Renal pelvis (tissue), 1 donor: ENCODE measurements at regions not wholly inside any gene's neighbourhood (a gene's known extent, or its start where the extent isn't known, plus 50 kb on each side); places are given as distances from the start of the nearest gene placed in this dataset.
"Not testable (repeated sequence)": the region's sequence is repeated elsewhere in the genome, so short reads cannot be mapped to it uniquely, and the experiment has no call there.

Experiments used
- DNase-seq: peaks from one replicate; pipeline ENCODE4 v3.0.0-alpha.2; 2013

GRCh38 chr21:18553786-18554185, 150.2 kb upstream of the TMPRSS15 start:
- DNase-seq = no peak

- DNase-seq = not testable (repeated sequence)
These were observed 164.2 kb upstream of the TMPRSS15 start for GRCh38 chr21:18567770-18568169.

GRCh38 chr21:18588001-18588662, 184.5 kb upstream of the TMPRSS15 start:
- no peak for DNase-seq

GRCh38 chr21:18601146-18601545, 197.6 kb upstream of the TMPRSS15 start:
- no peak for DNase-seq

- no peak for DNase-seq
These were observed 199.1 kb upstream of the TMPRSS15 start for GRCh38 chr21:18602711-18603110.

- DNase-seq = no peak
These were observed 199.7 kb upstream of the TMPRSS15 start for GRCh38 chr21:18603261-18603660.

GRCh38 chr21:18603980-18604379, 200.4 kb upstream of the TMPRSS15 start:
- no peak for DNase-seq

- no peak for DNase-seq
These were observed 204.6 kb upstream of the TMPRSS15 start for GRCh38 chr21:18608226-18608625.

GRCh38 chr21:18614303-18614702, 210.7 kb upstream of the TMPRSS15 start:
- no peak for DNase-seq

- DNase-seq = peak; percentile 9
These were observed 213.7 kb upstream of the TMPRSS15 start for GRCh38 chr21:18617291-18617690.

- no peak for DNase-seq
These were observed 216.9 kb upstream of the TMPRSS15 start for GRCh38 chr21:18620436-18620835.

GRCh38 chr21:18622383-18622782, 218.8 kb upstream of the TMPRSS15 start:
- DNase-seq = no peak

GRCh38 chr21:18630446-18630845, 226.9 kb upstream of the TMPRSS15 start:
- DNase-seq = no peak

GRCh38 chr21:18636897-18637296, 233.3 kb upstream of the TMPRSS15 start:
- no peak for DNase-seq

- DNase-seq = no peak
These were observed 242.5 kb upstream of the TMPRSS15 start for GRCh38 chr21:18646116-18646515.

- DNase-seq = no peak
These were observed 252.3 kb upstream of the TMPRSS15 start for GRCh38 chr21:18655931-18656330.

- no peak for DNase-seq
These were observed 258.3 kb upstream of the TMPRSS15 start for GRCh38 chr21:18661842-18662241.

GRCh38 chr21:18663663-18664062, 260.1 kb upstream of the TMPRSS15 start:
- DNase-seq = no peak

GRCh38 chr21:18666725-18667124, 263.1 kb upstream of the TMPRSS15 start:
- DNase-seq = no peak

GRCh38 chr21:18673789-18674188, 270.2 kb upstream of the TMPRSS15 start:
- DNase-seq = no peak

- no peak for DNase-seq
These were observed 274.0 kb upstream of the TMPRSS15 start for GRCh38 chr21:18677632-18678031.

- no peak for DNase-seq
These were observed 302.4 kb upstream of the TMPRSS15 start for GRCh38 chr21:18705971-18706370.

GRCh38 chr21:18711662-18712061, 308.1 kb upstream of the TMPRSS15 start:
- no peak for DNase-seq

GRCh38 chr21:18715606-18716005, 312.0 kb upstream of the TMPRSS15 start:
- no peak for DNase-seq
